Ectodermal cell (in vitro differentiated cells): ENCODE measurements at regions not wholly inside any gene's neighbourhood (a gene's known extent, or its start where the extent isn't known, plus 50 kb on each side); places are given as distances from the start of the nearest gene placed in this dataset.

Experiments used
- H3K27ac ChIP-seq: 2 replicates; pipeline ENCODE4 v1.7.0; 2013; ENCODE audit warnings: mild to moderate bottlenecking, low read depth, low read length; ENCODE audit not compliant: insufficient read depth, poor library complexity, severe bottlenecking
- H3K27me3 ChIP-seq: 2 replicates; pipeline ENCODE4 v1.7.0; 2013; ENCODE audit warnings: mild to moderate bottlenecking, low read length; ENCODE audit not compliant: insufficient read depth, control insufficient read depth, poor library complexity, severe bottlenecking
- H3K36me3 ChIP-seq: one replicate; pipeline ENCODE4 v1.7.0; 2013; ENCODE audit warnings: low read length; ENCODE audit not compliant: control insufficient read depth, insufficient read depth
- H3K4me1 ChIP-seq: one replicate; pipeline ENCODE4 v1.7.0; 2013; ENCODE audit warnings: low read length; ENCODE audit not compliant: control insufficient read depth, insufficient read depth
- H3K4me3 ChIP-seq: 2 replicates; pipeline ENCODE4 v1.7.0; 2013; ENCODE audit warnings: low read depth, low read length, control low read depth; ENCODE audit not compliant: insufficient read depth
- H3K9me3 ChIP-seq: 2 replicates; pipeline ENCODE4 v1.7.0; 2013; ENCODE audit warnings: mild to moderate bottlenecking, low read length, moderate library complexity; ENCODE audit not compliant: control insufficient read depth
- WGBS, 2 experiments: methylation state at CpG; one replicate each; pipeline ENCODE4 v1.1.7; 2013; ENCODE audit warnings: missing lambda C conversion rate in 2 of 2; 5-methylcytosine and 5-hydroxymethylcytosine counted together

DNA sequence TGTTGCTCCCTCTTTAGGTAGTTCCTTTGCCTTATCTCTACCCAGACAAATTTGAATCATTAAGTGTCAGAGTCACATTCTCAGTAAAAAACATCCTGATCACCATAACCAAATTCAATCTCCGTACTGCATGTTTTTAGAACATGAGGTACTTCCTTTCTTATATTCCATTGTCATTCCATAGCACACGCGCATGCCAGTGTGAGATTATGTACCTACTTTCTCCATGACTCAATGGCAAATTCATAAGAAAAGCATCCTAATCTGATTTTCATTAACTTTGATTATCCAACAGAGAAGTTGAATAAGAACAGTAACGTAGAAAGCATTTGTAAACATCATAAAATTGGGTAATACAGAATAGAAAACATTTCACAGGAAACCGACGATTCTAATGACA is 1118.6 kb upstream of the CDH9 start:
- no peaks in the 10 kb centered on the region for H3K9me3 ChIP-seq
- no peaks in the 10 kb centered on the region for H3K36me3 ChIP-seq
- no peaks in the 10 kb centered on the region for H3K27me3 ChIP-seq
- no peak overlapping the region for H3K4me3 ChIP-seq
- no peak overlapping the region for H3K27ac ChIP-seq
- 93 to 94% methylated on average over 6 of the region's 6 CpGs for whole genome bisulfite sequencing, 2 experiments
- H3K4me1 ChIP-seq = no peaks in the 10 kb centered on the region

GRCh38 chr5:28143519-28143918 is 1105.1 kb upstream of the CDH9 start:
- Histone ChIP-seq H3K4me1 (no peaks in the 10 kb centered on the region), H3K4me3 (no peak overlapping the region), H3K27me3 (no peaks in the 10 kb centered on the region), H3K9me3 (no peaks in the 10 kb centered on the region), H3K36me3 (no peaks in the 10 kb centered on the region), H3K27ac (no peak overlapping the region)
- WGBS, 2 experiments = 100% methylated on average over 1 of the region's 1 CpG; no CpG with 5 or more reads in 1 of the 2 experiments

GRCh38 chr5:28132151-28132550 is 1093.8 kb upstream of the CDH9 start:
- 100% methylated on average over 1 of the region's 1 CpG; no CpG with 5 or more reads in 1 of the 2 experiments for WGBS, 2 experiments
- Histone ChIP-seq H3K27me3 (no peaks in the 10 kb centered on the region), H3K27ac (no peak overlapping the region), H3K4me3 (no peak overlapping the region), H3K4me1 (no peaks in the 10 kb centered on the region), H3K36me3 (no peaks in the 10 kb centered on the region), H3K9me3 (no peaks in the 10 kb centered on the region)

DNA sequence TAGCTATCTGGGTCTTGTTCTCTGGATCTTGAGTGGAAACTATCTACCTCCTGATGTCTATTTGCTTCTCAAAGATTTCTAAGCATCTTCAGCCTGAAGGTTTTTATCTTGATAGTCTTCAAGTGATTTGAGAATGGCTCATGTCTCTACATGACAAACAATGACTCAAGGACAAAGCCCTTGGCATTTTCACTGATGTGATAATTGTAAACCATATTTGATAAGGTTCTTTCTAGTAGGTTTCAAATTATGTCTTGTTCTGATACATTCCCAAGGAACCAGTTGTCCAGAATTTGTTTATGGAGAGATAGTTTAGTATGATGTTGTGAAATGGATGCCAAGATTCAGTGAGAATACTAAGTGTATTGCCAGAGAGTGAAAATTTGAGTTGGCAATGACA is 1079.3 kb upstream of the CDH9 start:
- no peaks in the 10 kb centered on the region for H3K27me3 ChIP-seq
- no peaks in the 10 kb centered on the region for H3K9me3 ChIP-seq
- no peaks in the 10 kb centered on the region for H3K4me1 ChIP-seq

DNA sequence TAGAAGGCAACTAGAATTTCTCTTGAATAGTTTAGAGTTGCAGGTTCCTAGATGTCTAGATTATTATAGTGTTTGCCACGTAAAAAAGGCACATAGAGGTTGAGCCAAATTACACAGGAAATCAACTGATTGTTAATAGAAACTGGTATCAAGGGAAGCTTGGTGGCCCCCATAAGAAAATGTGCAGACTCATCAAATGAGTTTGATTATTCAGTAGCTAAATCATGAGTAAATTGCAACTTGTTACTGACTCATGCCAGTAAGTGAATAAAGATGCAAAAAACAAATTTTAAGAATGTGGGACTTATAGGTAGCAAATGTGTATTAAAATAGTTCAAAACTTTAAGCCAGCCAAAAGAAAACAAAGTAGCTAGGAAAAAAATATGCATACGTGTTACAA is 1078.9 kb upstream of the CDH9 start:
- WGBS, 2 experiments = 94 to 98% methylated on average over 2 of the region's 2 CpGs
- Histone ChIP-seq H3K4me1 (no peaks in the 10 kb centered on the region), H3K9me3 (no peaks in the 10 kb centered on the region), H3K36me3 (no peaks in the 10 kb centered on the region), H3K27me3 (no peaks in the 10 kb centered on the region), H3K27ac (no peak overlapping the region), H3K4me3 (no peak overlapping the region)

More for the DNA sequence above, 1079.3 kb upstream of the CDH9 start:
- Histone ChIP-seq H3K4me3 (no peak overlapping the region), H3K27ac (no peak overlapping the region), H3K36me3 (no peaks in the 10 kb centered on the region)

- Histone ChIP-seq H3K27me3 (no peaks in the 10 kb centered on the region), H3K4me1 (no peaks in the 10 kb centered on the region), H3K36me3 (no peaks in the 10 kb centered on the region), H3K4me3 (no peak overlapping the region), H3K27ac (no peak overlapping the region), H3K9me3 (no peaks in the 10 kb centered on the region)
- 87 to 93% methylated on average over 6 of the region's 6 CpGs for WGBS, 2 experiments
These were observed 1072.4 kb upstream of the CDH9 start for GRCh38 chr5:28110781-28111180.

DNA sequence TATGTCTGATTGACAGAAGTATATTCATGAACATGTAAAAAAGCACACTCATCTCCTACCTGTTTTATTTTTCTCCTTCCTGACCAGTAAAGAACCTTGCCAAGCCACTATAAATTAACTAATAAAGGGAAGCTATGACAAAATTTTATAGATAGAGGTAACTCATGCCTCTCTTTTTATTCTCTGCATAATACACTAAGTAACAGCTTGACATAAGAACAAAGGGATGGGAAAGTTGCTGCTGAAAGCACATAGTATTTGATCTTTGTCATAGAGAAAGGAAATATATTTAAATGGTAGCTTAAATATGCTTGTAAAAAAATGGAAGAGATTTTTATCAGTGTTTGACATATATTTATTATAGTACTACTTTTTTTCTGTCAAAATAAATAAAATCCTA is 1065.7 kb upstream of the CDH9 start:
- Histone ChIP-seq H3K27ac (no peak overlapping the region), H3K27me3 (no peaks in the 10 kb centered on the region), H3K36me3 (no peaks in the 10 kb centered on the region), H3K4me1 (no peaks in the 10 kb centered on the region), H3K4me3 (no peak overlapping the region), H3K9me3 (no peaks in the 10 kb centered on the region)

- no peaks in the 10 kb centered on the region for H3K9me3 ChIP-seq
- no peaks in the 10 kb centered on the region for H3K27me3 ChIP-seq
- 94% methylated on average over 11 of the region's 11 CpGs for WGBS, 2 experiments
- H3K4me3 ChIP-seq = no peak overlapping the region
- no peaks in the 10 kb centered on the region for H3K36me3 ChIP-seq
- H3K27ac ChIP-seq = no peak overlapping the region
- H3K4me1 ChIP-seq = no peaks in the 10 kb centered on the region
These were observed 1045.7 kb upstream of the CDH9 start for GRCh38 chr5:28084069-28084468.

GRCh38 chr5:28082610-28083009 is 1044.2 kb upstream of the CDH9 start:
- Histone ChIP-seq H3K27ac (no peak overlapping the region), H3K27me3 (no peaks in the 10 kb centered on the region), H3K36me3 (no peaks in the 10 kb centered on the region), H3K4me1 (no peaks in the 10 kb centered on the region), H3K9me3 (no peaks in the 10 kb centered on the region), H3K4me3 (no peak overlapping the region)
- 91 to 94% methylated on average over 3 of the region's 3 CpGs for WGBS, 2 experiments

DNA sequence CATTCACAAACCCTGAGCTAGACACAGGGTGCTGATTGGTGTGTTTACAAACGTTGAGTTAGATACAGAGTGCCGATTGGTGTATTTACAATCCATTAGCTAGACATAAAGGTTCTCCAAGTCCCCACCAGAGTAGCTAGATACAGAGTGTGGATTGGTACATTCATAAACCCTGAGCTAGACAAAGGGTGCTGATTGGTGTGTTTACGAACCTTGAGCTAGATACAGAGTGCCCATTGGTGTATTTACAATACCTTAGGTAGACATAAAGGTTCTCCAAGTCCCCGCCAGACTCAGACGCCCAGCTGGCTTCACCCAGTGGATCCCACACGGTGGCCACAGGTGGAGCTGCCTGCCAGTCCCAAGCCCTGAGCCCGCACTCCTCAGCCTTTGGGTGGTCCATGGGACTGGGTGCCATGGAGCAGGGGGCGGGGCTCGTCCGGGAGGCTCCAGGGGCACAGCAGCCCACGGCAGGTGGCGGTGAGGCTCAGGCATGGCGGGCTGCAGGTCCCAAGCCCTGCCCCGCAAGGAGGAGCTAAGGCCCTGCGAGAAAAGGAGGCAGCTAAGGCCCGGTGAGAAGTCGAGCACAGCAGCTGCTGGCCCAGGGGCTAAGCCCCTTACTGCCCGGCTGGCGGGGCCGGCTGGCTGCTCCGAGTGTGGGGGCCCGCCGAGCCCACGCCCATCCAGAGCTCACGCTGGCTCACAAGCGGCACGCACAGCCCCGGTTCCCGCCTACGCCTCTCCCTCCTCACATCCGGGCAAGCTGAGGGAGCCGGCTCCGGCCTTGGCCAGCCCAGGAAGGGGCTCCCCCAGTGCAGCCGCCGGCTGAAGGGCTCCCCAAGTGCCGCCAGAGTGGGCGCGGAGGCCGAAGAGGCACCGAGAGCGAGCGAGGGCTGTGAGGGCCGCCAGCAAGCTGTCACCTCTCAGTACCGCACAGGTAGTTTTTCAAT is 1039.2 kb upstream of the CDH9 start:
- no peaks in the 10 kb centered on the region for H3K36me3 ChIP-seq
- no peaks in the 10 kb centered on the region for H3K27me3 ChIP-seq
- H3K4me1 ChIP-seq = no peaks in the 10 kb centered on the region
- WGBS, 2 experiments = 95 to 96% methylated on average over 44 of the region's 44 CpGs
- H3K4me3 ChIP-seq = no peak overlapping the region
- H3K27ac ChIP-seq = no peak overlapping the region
- no peaks in the 10 kb centered on the region for H3K9me3 ChIP-seq
